Thymus (tissue), 11 donors: ENCODE measurements at regions not wholly inside any gene's neighbourhood (a gene's known extent, or its start where the extent isn't known, plus 50 kb on each side); places are given as distances from the start of the nearest gene placed in this dataset.

Source experiments
- DNase-seq, 9 donors: peaks; one replicate each; pipeline ENCODE4 v3.0.0-alpha.2; 2013; ENCODE audit warnings: low spot score in 9 of 9, low read depth in 6 of 9, missing footprints in 1 of 9
- H3K27ac ChIP-seq, 2 donors: one replicate each; pipeline ENCODE4 v1.5.1; 2013; ENCODE audit warnings: control low read depth in 1 of 2, low read depth in 1 of 2, low read length in 1 of 2, mild to moderate bottlenecking in 1 of 2, moderate library complexity in 1 of 2
- H3K27me3 ChIP-seq, 2 donors: one replicate each; pipeline ENCODE4 v1.5.1; 2013; ENCODE audit warnings: low read length in 1 of 2; ENCODE audit not compliant: control insufficient read depth in 2 of 2, insufficient read depth in 1 of 2
- H3K36me3 ChIP-seq, 2 donors: one replicate each; pipeline ENCODE4 v1.5.1; 2013; ENCODE audit warnings: low read length in 1 of 2, mild to moderate bottlenecking in 1 of 2, moderate library complexity in 1 of 2; ENCODE audit not compliant: control insufficient read depth in 2 of 2, insufficient read depth in 2 of 2
- H3K4me1 ChIP-seq, 2 donors: one replicate each; pipeline ENCODE4 v1.5.1; 2013; ENCODE audit warnings: low read length in 2 of 2; ENCODE audit not compliant: control insufficient read depth in 2 of 2, insufficient read depth in 2 of 2
- H3K4me3 ChIP-seq, 2 donors: one replicate each; pipeline ENCODE4 v1.5.1; 2013; ENCODE audit warnings: low read length in 2 of 2, control low read depth in 1 of 2, mild to moderate bottlenecking in 1 of 2
- H3K9me3 ChIP-seq, 2 donors: one replicate each; pipeline ENCODE4 v1.5.1; 2013; ENCODE audit warnings: low read length in 1 of 2, mild to moderate bottlenecking in 1 of 2; ENCODE audit not compliant: control insufficient read depth in 2 of 2, insufficient read depth in 1 of 2
- WGBS: extraction: QIAGEN DNeasy Blood & Tissue Kit; methylation state at CpG from one replicate; pipeline ENCODE4 v1.1.7; 2013; 5-methylcytosine and 5-hydroxymethylcytosine counted together
- donor health status: healthy.

- no peak overlapping the region for H3K4me3 ChIP-seq
- no peaks in the 10 kb centered on the region for H3K27me3 ChIP-seq
- no peaks in the 10 kb centered on the region for H3K9me3 ChIP-seq
- H3K27ac ChIP-seq = no peak overlapping the region
- H3K4me1 ChIP-seq = no peaks in the 10 kb centered on the region
- no peaks in the 10 kb centered on the region for H3K36me3 ChIP-seq
- no peak for DNase-seq
- WGBS = 88% methylated on average over 3 of the region's 3 CpGs
Observed at GRCh38 chr1:95366498-95366897, 132.5 kb downstream of the RWDD3 start.

- H3K9me3 ChIP-seq = no peaks in the 10 kb centered on the region
- H3K27ac ChIP-seq = no peak overlapping the region
- H3K4me1 ChIP-seq = no peaks in the 10 kb centered on the region
- DNase-seq = no peak
- no peaks in the 10 kb centered on the region for H3K36me3 ChIP-seq
- H3K4me3 ChIP-seq = no peak overlapping the region
- no peaks in the 10 kb centered on the region for H3K27me3 ChIP-seq
- 89% methylated on average over 4 of the region's 4 CpGs for WGBS
Observed at GRCh38 chr1:95368178-95368577, 134.2 kb downstream of the RWDD3 start.

- DNase-seq = no peak
- H3K4me1 ChIP-seq = no peaks in the 10 kb centered on the region
Observed at GRCh38 chr1:95369985-95370690, 136.1 kb downstream of the RWDD3 start.

GRCh38 chr1:95370691-95371562 lies 136.9 kb downstream of the RWDD3 start:
- Histone ChIP-seq H3K4me3 (no peak overlapping the region), H3K4me1 (no peaks in the 10 kb centered on the region), H3K36me3 (no peaks in the 10 kb centered on the region), H3K9me3 (no peaks in the 10 kb centered on the region), H3K27me3 (no peaks in the 10 kb centered on the region), H3K27ac (no peak overlapping the region)
- WGBS = 82% methylated on average over 13 of the region's 13 CpGs
- DNase-seq = no peak

More at GRCh38 chr1:95369985-95370690, 136.1 kb downstream of the RWDD3 start:
- Histone ChIP-seq H3K27ac (no peak overlapping the region), H3K9me3 (no peaks in the 10 kb centered on the region), H3K36me3 (no peaks in the 10 kb centered on the region), H3K27me3 (no peaks in the 10 kb centered on the region), H3K4me3 (no peak overlapping the region)
- 86% methylated on average over 7 of the region's 7 CpGs for WGBS

- Histone ChIP-seq H3K36me3 (no peaks in the 10 kb centered on the region), H3K4me1 (no peaks in the 10 kb centered on the region), H3K27me3 (no peaks in the 10 kb centered on the region), H3K4me3 (no peak overlapping the region), H3K27ac (no peak overlapping the region), H3K9me3 (no peaks in the 10 kb centered on the region)
- 93% methylated on average over 12 of the region's 12 CpGs for WGBS
- DNase-seq = no peak
Observed at GRCh38 chr1:95371666-95372282, 137.8 kb downstream of the RWDD3 start.

- Histone ChIP-seq H3K27ac (no peak overlapping the region), H3K27me3 (no peaks in the 10 kb centered on the region), H3K9me3 (no peaks in the 10 kb centered on the region), H3K4me1 (no peaks in the 10 kb centered on the region), H3K4me3 (no peak overlapping the region), H3K36me3 (no peaks in the 10 kb centered on the region)
- WGBS = 86% methylated on average over 4 of the region's 4 CpGs
- no peak for DNase-seq
Observed at GRCh38 chr1:95375174-95375573, 141.2 kb downstream of the RWDD3 start.

- Histone ChIP-seq H3K36me3 (no peaks in the 10 kb centered on the region), H3K27ac (no peak overlapping the region), H3K4me3 (no peak overlapping the region), H3K4me1 (no peaks in the 10 kb centered on the region), H3K9me3 (no peaks in the 10 kb centered on the region), H3K27me3 (no peaks in the 10 kb centered on the region)
- DNase-seq = no peak
- WGBS = 86% methylated on average over 2 of the region's 2 CpGs
Observed at GRCh38 chr1:95380909-95381308, 146.9 kb downstream of the RWDD3 start.

GRCh38 chr1:95382000-95382786 lies 148.2 kb downstream of the RWDD3 start:
- Histone ChIP-seq H3K27ac (no peak overlapping the region), H3K4me1 (no peaks in the 10 kb centered on the region), H3K36me3 (no peaks in the 10 kb centered on the region), H3K9me3 (no peaks in the 10 kb centered on the region), H3K4me3 (no peak overlapping the region), H3K27me3 (no peaks in the 10 kb centered on the region)
- DNase-seq = no peak
- 79% methylated on average over 4 of the region's 4 CpGs for WGBS
